ENCODE measurements at regions not wholly inside any gene's neighbourhood (a gene's known extent, or its start where the extent isn't known, plus 50 kb on each side); places are given as distances from the start of the nearest gene placed in this dataset.
A peak's percentile ranks its signal among the peaks of the same experiment; 100 is the strongest.

DNA sequence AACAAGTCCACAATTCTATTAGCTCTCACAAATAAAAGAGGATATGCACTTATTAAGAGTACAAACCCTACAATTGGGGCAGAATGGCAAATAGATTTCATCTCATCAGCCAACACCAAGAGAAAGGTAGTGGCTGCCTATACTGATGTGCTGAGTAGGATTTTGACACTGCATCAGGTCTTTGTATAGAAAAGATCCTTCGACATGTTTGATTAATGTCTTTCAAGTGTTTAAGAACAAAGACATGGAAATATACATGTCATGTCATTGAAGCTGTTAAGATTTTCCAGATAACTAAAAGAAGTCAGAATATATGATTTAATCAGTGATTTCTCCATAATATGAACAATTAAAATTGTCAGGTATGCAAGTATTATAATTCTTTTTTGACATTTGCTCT, 238.7 kb upstream of the GRAMD2B start:
- no peaks in the 10 kb centered on the region for H3K4me1 ChIP-seq
- H3K4me3 ChIP-seq: no peak overlapping the region
- H3K27ac ChIP-seq: no peak overlapping the region
- no peak for FAIRE-seq
- no peaks in the 10 kb centered on the region for H3K9me3 ChIP-seq
- no peak for TF ChIP-seq RAD21 (conservative IDR thresholded peaks at IDR 0.05 in 1 of 2, IDR thresholded peaks at IDR 0.05 in 1 of 2)
- TF ChIP-seq NR3C1 (IDR thresholded peaks at IDR 0.05): no peak
- TF ChIP-seq NPAS2 (CRISPR knock-in tag; IDR thresholded peaks at IDR 0.05; ENCODE audit: borderline replicate concordance): no peak
- TF ChIP-seq, protein P1, sequence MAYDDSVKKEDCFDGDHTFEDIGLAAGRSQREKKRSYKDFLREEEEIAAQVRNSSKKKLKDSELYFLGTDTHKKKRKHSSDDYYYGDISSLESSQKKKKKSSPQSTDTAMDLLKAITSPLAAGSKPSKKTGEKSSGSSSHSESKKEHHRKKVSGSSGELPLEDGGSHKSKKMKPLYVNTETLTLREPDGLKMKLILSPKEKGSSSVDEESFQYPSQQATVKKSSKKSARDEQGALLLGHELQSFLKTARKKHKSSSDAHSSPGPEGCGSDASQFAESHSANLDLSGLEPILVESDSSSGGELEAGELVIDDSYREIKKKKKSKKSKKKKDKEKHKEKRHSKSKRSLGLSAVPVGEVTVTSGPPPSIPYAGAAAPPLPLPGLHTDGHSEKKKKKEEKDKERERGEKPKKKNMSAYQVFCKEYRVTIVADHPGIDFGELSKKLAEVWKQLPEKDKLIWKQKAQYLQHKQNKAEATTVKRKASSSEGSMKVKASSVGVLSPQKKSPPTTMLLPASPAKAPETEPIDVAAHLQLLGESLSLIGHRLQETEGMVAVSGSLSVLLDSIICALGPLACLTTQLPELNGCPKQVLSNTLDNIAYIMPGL (CRISPR knock-in tag; IDR thresholded peaks at IDR 0.05; ENCODE audit: borderline replicate concordance): no peak
- TF ChIP-seq RCOR1 (IDR thresholded peaks at IDR 0.05; ENCODE audit: low read depth, low read length): no peak
- no peak for DNase-seq (ENCODE audit: low read depth in 1 of 2, low spot score in 1 of 2)
- ChIA-PET POLR2A (no interaction called here), CTCF (no interaction called here)
- 0% methylated on average over 1 of the region's 1 CpG for WGBS (ENCODE audit: missing lambda C conversion rate)
- H3K4me2 ChIP-seq: no peak overlapping the region
- no peak for ATAC-seq

DNA sequence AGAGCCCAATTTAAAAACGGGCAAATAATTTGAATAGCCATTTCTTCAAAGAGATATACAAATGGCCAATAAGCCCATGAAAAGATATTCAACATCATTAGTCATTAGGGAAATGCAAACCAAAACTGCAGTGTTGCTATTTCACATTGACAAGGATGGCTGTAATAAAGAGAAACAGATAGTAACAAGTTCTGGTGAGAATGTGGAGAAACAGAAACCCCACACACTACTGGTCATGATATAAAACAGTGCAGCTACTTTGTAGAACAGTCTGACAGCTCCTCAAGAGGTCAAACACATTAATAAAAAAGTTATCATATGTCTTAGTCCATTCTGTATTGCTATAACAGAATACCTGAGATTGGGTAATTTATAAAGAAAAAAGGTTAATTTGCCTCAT, 237.0 kb upstream of the GRAMD2B start:
- ChIA-PET CTCF (no interaction called here), POLR2A (no interaction called here)
- Histone ChIP-seq H3K4me3 (no peak overlapping the region), H3K27ac (no peak overlapping the region), H3K9me3 (no peaks in the 10 kb centered on the region), H3K4me2 (no peak overlapping the region), H3K4me1 (no peaks in the 10 kb centered on the region)
- TF ChIP-seq EP300 (IDR thresholded peaks at IDR 0.05): no peak
- TF ChIP-seq RAD21 (conservative IDR thresholded peaks at IDR 0.05 in 1 of 2, IDR thresholded peaks at IDR 0.05 in 1 of 2): no peak
- TF ChIP-seq PBX3 (IDR thresholded peaks at IDR 0.05): no peak
- no peak for TF ChIP-seq RCOR1 (IDR thresholded peaks at IDR 0.05; ENCODE audit: low read depth, low read length)
- TF ChIP-seq HOXA7 (CRISPR knock-in tag; IDR thresholded peaks at IDR 0.05): no peak
- TF ChIP-seq, protein P2, sequence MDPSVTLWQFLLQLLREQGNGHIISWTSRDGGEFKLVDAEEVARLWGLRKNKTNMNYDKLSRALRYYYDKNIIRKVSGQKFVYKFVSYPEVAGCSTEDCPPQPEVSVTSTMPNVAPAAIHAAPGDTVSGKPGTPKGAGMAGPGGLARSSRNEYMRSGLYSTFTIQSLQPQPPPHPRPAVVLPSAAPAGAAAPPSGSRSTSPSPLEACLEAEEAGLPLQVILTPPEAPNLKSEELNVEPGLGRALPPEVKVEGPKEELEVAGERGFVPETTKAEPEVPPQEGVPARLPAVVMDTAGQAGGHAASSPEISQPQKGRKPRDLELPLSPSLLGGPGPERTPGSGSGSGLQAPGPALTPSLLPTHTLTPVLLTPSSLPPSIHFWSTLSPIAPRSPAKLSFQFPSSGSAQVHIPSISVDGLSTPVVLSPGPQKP (IDR thresholded peaks at IDR 0.05; ENCODE audit: low read depth, low read length): no peak
- no peak for TF ChIP-seq RFX5 (IDR thresholded peaks at IDR 0.05)
- no peak for TF ChIP-seq ZC3H11A (IDR thresholded peaks at IDR 0.05)
- TF ChIP-seq RARB (CRISPR knock-in tag; IDR thresholded peaks at IDR 0.05): no peak
- no peak for TF ChIP-seq BHLHE40 (IDR thresholded peaks at IDR 0.05; ENCODE audit: low read depth, low read length)
- no peak for TF ChIP-seq MAZ (IDR thresholded peaks at IDR 0.05; ENCODE audit: borderline replicate concordance, low read depth, low read length)
- no peak for TF ChIP-seq TP53 (CRISPR knock-in tag; IDR thresholded peaks at IDR 0.05)
- TF ChIP-seq TFCP2L1 (CRISPR knock-in tag; IDR thresholded peaks at IDR 0.05): no peak
- no peak for TF ChIP-seq CBX2 (IDR thresholded peaks at IDR 0.05; ENCODE audit: borderline replicate concordance, low read depth)
- no peak for TF ChIP-seq CBX8 (IDR thresholded peaks at IDR 0.05)
- no peak for TF ChIP-seq SMC3 (IDR thresholded peaks at IDR 0.05)
- TF ChIP-seq MAX (IDR thresholded peaks at IDR 0.05): no peak
- TF ChIP-seq NR3C1 (IDR thresholded peaks at IDR 0.05): no peak
- WGBS (ENCODE audit: missing lambda C conversion rate): 0% methylated on average over 1 of the region's 1 CpG
- ATAC-seq (no peak), DNase-seq (ENCODE audit: low read depth in 1 of 2, low spot score in 1 of 2) (no peak), FAIRE-seq (no peak)

GRCh38 chr5:126188804-126189203, 234.4 kb upstream of the GRAMD2B start:
- DNase-seq (ENCODE audit: low read depth in 1 of 2, low spot score in 1 of 2): no peak
- FAIRE-seq: no peak
- H3K4me1 ChIP-seq: no peaks in the 10 kb centered on the region
- no peak overlapping the region for H3K27ac ChIP-seq
- H3K4me3 ChIP-seq: no peak overlapping the region
- TF ChIP-seq KDM1A (IDR thresholded peaks at IDR 0.05; ENCODE audit: low read depth) (no peak), NR3C1 (IDR thresholded peaks at IDR 0.05) (no peak), MAFK (IDR thresholded peaks at IDR 0.05; ENCODE audit: partially characterized antibody) (peak; percentile 11), CBX2 (IDR thresholded peaks at IDR 0.05; ENCODE audit: borderline replicate concordance, low read depth) (no peak), NPAS2 (CRISPR knock-in tag; IDR thresholded peaks at IDR 0.05; ENCODE audit: borderline replicate concordance) (no peak), ATOH8 (CRISPR knock-in tag; IDR thresholded peaks at IDR 0.05; ENCODE audit: low read depth) (no peak), CTCF (IDR thresholded peaks at IDR 0.05) (no peak), ESRRA (IDR thresholded peaks at IDR 0.05; ENCODE audit: borderline replicate concordance, low read length) (no peak)
- H3K9me3 ChIP-seq: no peaks in the 10 kb centered on the region
- no peak overlapping the region for H3K4me2 ChIP-seq
- ATAC-seq: no peak
- WGBS (ENCODE audit: missing lambda C conversion rate): 58% methylated on average over 2 of the region's 2 CpGs
- ChIA-PET POLR2A (no interaction called here), CTCF (no interaction called here)
